ENCODE measurements at regions not wholly inside any gene's neighbourhood (a gene's known extent, or its start where the extent isn't known, plus 50 kb on each side); places are given as distances from the start of the nearest gene placed in this dataset.
"Not testable (repeated sequence)": the region's sequence is repeated elsewhere in the genome, so short reads cannot be mapped to it uniquely, and the experiment has no call there.

DNA sequence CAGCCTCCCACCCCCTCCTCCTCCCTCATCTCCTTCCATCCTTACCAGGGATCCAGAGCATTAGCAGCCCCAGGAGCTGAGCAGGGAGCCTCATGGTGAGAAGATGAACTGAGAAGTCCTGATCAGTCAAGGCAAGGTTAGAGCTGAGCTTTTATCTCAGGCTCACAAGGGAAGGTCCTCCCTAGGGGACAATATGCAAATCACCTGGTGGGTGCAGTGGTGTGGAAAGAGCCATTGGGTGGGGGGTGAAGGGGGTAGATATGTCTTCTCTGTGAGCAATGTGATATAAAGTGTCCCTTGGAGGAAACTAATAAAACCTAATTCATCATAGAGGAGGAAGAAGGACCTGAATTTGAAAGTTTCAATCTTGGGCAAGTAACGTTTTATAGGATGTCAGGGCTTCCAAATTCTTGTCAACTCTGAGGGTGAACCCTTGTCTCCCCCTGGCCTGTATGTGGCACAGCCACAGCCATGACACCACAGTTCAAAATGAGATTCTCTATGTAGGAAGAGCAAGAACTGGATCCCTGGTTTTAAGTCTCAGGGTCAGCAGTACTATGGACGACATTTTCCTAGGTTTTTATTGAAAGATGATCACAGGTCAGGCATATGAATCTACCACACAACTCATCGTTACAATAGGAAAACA is 543.5 kb downstream of the RPIA start:
- not testable (repeated sequence) for DNase-seq

DNA sequence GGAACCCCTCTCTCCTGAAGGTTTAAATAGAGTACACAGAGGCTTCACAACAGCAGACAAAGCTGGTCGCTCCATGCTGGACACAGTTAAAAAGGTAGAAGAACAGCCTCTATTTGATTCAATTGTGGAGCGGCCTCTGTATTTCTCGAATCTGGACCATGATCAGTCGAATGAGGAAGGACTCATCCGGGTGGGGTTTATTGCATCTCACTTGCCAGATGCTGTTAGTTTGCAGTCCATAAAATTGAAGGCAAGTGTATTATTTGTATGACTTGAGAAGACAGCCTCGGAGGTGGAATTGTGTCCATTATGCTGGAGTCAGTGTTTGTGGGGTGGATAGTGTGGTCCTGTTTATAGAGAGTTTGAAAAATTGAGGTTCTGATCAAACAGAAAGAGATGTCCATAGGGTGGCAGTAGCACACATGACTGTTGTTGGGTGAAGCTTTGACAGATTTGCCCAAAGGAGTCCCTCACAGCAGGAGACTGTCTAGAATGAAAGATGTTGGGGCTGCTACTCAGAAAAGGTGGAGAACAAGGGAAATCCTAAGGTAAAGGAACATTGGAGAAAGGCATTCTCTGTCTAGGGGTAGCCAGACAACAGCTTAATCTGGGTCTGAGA is 545.5 kb downstream of the RPIA start:
- not testable (repeated sequence) for DNase-seq

DNA sequence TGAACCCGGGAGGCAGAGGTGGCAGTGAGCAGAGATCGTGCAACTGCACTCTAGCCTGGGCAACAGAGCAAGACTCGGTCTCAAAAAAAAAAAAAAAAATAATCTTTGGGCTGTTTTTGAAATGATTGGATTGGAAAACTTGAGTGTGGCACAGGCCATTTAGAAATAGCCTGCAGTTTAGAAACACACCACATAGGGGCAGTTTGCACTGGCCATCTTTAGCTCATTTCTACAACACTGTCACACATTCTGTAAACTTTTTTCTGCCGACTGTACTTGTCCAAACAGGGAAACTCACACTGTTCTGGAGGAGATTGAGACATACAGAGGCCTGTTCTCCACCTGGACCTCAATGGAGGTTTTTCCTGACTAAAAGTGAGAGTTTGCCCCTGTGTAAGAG is 546.3 kb downstream of the RPIA start:
- not testable (repeated sequence) for DNase-seq

DNA sequence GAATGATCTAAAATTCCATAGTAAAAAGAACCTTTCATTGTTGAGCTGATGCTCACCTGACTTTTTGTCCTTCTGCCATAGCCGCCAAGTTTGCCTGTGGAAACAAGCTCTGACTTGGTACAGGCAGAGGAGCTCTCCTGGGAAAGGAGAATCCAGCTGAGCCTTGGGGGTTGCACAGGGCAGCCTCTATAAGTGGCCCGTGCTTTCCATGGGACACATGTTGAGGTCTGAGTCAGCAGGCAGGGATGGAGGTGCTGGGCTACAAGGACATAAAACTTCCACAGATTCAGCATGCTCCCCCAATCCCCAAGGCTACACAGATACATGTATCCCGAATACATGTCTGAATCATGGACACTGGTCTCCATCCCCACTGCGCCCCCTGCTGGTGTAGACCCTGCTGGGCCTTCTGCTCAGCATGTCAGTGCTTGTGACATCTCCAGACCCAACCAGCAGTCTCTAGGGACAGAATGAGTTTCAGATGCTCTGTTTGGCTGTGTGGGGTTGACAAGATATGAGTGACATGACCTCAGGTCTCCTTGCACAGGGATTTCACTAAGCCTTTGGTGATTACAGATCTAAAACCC is 551.7 kb downstream of the RPIA start:
- not testable (repeated sequence) for DNase-seq

DNA sequence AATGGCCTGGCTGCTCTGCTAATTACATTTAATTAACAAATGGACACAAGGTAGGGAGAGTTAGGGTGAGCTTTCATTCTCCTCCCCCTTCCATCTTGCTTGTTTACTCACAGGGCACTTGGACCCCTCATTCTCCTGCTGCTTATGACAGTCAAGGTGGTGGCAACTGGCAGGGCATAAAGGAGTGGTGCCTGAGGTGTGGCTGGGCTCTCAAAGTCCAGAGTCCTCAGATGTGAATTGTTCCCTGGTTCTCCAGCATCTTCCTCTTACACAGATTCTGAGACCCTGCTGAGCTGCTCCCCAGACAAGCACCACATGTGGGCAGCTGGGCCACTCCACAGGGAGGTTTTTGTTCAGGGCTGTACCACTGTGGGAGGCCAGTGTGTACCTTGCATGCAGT is 552.9 kb downstream of the RPIA start:
- not testable (repeated sequence) for DNase-seq

DNA sequence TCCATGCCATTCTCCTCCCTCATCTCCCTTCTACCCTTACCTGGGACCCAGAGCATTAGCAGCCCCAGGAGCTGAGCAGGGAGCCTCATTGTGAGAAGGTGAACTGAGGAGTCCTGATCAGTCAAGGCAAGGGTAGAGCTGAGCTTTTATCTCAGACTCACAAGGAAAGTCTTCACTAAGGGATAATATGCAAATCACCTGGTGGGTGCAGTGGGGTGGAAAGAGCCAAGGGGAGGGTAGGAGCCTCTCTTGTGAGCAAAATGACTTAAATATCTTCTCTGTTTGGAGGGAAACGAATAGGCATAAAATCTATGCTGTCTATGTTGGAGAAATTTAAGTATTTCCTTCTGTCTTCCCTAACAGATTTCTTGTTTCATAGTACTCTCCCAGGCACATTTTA is 554.0 kb downstream of the RPIA start:
- not testable (repeated sequence) for DNase-seq

DNA sequence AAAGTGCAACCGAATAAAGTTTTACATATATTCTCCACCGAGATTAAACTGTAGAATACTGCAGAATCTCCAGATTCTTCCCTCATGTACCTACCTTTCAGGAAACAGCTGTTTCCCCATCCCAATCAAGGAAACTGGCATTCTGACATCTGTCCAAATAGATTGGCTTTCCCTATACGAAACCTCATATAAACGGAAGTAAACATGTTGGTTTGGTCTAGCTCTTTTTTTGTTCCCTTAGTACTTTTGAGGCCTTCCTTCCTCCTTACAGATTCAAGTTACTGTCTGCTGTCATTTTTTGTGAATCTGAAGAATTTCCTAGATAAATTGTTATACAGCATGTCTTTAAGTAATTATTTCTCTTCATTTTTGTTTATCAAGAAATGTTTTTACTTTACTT is 554.6 kb downstream of the RPIA start:
- not testable (repeated sequence) for DNase-seq

DNA sequence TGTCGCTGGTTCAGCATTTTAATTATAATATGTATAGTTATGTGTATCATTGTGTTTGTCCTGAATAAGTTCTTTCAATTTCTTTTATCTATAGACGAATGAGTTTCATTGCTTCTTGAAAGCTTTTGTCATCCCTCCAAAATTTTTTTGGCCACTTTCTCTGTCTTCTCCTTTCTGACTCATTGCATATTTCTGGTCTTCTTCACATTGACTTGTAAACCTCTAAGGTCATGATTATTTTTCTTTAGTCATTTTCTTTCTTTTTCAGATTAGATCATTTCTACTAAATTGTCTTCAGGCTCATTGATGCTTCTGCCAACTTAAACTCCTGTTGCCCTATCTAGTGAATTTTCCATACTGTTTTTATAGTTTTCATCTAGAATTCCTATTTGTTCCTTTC is 555.1 kb downstream of the RPIA start:
- not testable (repeated sequence) for DNase-seq

DNA sequence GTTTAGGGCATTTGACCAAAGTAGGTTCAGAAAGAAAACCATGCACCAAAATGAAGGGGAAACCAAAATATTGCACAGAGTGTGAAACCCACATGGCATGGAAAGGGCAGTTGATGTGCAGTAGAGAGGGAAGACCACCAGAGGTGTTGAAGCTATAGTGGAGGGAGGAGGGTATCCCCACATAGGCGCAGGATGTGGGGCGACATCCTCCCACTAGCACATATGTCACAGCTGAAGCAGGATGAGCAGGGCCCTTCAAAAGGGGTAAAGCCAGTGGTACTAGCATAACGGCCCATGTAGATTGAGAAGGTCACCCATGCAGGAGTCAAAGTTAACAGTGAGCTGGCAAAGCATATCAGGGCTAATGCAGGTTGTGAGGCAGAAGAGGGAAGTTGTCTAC is 563.5 kb downstream of the RPIA start:
- DNase-seq: not testable (repeated sequence)

DNA sequence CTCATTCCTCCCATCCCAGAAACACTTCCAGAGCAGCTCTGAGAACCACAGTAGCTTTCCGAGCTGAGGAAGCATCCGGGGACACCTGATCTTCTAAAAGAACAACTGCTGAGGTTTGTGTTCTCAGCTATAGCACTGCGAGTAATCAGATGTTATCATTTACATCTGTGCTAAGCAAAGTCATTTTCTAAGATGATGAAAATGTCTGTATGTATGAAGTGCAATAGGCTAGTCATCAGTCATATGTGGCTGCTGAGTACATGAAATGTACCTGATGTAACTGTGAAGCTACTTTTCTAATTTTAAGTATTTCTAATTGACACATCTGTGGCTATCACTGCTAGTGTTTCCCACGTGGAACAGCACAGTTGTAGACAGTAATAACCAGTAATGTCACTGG is 582.0 kb downstream of the RPIA start:
- DNase-seq: not testable (repeated sequence)

DNA sequence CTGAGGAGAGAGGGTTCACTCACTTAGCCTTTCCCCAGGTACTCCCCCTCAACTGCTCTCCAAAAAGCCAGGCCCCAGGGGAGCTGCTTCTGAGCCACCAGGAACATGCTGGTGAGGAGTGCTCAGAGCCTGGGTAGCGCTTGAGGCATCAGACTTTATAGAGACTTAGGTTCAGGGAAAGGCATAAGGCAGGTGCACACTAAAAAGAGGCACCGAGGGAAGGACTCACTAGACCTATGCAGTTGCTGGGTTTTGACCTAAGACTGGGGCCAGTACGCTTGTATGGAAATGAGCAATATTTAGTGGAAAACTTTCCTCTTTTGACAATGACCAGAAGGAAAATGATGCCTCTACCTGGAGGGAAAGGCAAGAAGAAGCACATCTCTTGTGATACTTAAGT is 589.1 kb downstream of the RPIA start:
- DNase-seq: not testable (repeated sequence)

DNA sequence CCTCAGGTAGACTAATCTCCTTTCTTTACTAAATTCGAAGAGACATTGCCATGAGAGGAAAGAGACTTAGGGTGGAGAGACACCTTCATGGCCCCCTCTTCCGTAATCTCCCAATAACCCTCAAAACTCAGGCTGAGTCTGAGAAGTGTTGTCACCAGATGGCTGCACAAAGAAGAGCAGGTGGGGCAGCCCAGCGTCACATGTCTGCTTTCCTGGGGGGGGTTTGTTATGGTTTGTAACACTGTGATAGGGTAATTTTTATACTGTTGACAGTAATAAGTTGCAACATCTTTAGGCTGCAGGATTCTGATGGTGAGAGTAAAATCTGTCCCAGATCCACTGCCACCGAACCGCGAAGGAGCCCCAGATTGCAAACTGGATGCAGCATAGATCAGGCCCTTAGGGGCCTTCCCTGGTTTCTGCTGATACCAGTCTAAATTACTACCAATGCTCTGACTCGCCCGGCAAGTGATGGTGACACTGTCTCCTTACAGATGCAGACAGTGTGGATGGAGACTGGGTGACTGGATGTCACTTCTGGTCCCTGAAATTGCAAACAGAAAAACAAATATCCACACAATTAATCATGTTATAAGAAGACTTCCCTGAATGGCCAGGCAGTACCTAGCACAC is 595.1 kb downstream of the RPIA start:
- DNase-seq: not testable (repeated sequence)

DNA sequence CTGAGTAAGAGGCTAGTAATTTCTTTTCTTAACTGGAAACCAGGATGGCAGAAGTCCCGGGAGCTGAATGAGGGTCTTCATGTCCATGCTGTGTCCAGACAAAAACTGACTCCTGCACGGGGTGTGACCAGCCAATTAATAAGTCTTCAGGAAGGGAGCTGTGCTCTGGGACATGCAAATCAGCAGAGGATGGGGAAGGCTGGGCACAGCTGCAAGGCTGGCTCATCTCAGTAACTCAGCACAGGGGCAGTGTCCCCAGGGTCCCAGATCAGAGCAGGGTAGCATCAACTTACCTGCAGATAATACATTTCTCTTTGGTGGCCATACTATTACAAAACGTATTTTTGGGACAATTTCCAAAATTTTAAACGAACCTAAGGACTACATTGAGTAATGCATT is 595.6 kb downstream of the RPIA start:
- not testable (repeated sequence) for DNase-seq

DNA sequence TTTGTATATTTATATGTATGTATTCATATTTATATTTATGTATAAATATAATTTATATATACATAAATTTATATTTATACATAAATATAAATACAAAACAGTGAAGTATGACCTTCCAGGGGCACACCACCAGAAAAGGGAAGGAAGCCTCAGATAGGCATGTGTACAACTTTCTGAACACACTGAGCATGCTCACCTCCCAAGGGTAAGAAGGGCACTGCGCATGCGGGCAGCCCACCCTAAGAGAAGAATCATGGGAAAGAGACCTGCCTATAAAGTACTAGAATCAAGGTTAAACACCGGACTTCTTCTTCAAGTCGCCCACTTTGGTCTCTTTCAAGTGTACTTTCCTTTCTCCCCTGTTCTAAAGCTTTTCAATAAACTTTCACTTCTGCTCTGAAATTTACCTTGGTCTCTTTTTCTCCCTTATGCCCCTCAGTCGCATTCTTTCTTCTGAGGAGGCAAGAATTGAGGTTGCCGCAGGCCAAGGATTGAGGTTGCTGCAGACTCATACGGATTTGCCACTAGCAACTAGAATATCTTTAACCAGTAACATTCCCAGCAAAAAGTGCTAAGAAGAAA is 600.3 kb downstream of the RPIA start:
- not testable (repeated sequence) for DNase-seq

DNA sequence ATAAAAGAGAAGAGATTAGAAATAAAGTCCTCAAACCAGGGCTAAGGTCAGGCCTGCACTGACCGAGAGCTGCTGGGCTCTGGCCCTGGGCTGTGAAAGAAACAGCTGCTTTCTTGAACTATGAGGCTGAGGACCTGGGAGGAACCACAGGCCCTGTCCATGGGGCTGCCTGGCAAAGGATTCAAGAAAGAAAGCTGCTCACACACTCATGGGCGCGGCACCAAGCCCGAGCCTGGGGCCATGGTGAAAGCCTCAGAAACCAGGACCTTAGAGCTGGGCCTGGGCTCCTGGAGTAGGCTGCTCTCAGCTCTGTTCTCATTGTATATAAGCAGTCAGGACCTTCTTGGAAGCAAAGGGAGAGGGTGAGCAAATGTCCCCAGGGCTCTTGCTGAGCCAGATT is 601.9 kb downstream of the RPIA start:
- not testable (repeated sequence) for DNase-seq

DNA sequence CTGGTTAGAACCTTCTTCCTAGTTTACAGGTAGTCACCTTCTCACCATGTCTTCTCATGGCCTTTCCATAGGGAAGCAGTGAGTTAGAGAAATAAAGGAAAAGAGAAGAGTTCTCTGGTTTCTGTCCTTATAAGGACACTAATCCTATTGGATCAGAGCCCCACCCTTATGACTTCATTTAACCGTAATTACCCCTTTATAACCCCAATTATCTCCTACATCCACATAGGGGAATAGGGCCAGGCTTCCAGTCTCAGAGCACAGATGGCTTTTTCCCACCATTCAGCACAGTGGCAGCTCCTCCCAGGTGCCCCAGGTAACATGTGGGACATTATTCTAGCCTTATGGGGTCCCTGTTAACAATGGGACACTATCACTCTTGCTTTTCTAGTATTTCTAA is 602.9 kb downstream of the RPIA start:
- DNase-seq: not testable (repeated sequence)

DNA sequence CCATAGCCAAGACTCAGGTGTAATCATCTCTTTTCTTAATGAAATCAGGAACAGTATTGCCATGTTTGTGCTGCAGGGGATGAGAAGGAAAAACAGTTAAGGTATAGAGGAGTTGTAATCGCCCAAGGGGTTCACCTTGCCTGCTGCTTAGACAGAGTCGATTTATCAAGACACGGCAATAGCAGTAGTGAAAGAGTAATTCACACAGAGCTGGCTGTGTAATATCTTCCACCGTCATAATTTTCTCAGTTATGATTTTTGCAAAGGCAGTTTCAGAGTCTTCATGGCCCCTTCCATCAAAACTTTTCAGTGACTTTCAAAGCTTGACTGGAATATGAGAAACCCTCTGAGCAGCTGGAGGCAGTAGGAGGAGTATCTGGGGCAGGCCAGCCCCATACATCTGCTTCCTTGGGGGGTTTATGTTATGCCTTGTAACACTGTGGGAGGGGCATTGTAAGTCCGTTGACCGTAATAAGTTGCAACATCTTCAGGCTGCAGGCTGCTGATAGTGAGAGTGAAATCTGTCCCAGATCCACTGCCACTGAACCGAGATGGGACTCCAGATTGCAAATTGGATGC is 605.4 kb downstream of the RPIA start:
- not testable (repeated sequence) for DNase-seq

DNA sequence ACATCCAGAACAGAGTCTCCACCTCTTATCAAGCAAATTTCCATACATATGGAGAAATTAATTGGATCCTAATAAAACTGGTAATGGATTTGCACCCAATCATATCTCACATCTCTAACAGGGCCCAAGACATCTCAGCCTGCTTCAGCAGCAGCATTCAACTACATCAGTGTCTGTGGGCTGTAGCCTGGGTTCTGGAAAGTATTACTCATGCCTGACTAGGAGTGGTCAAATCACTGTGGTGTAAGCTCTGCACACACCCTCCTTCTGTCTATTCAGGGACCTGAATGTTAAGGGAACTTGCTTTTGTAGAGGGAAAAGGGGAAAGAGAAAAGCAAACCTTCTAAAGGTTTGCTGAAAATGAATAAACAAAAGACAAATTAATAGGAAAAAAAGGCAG is 607.7 kb downstream of the RPIA start:
- not testable (repeated sequence) for DNase-seq

DNA sequence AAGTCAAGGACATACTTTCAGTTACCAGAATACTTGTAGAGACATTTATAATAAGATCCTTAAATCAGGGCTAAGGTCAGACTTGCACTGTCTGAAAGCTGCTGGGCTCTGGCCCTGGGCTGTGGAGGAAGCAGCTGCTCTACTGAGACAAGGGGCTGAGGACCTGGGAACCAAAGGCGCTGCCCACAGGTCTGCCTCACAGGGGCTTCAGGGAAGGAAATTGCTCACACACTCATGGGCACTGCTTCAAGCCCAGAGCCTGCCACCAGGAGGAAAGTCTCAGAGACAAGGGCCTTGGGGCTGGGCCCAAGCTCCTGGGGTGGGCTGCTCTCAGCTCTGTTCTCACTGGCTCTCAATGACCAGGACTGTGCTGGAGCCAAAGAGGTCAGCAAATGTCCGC is 614.1 kb downstream of the RPIA start:
- not testable (repeated sequence) for DNase-seq

DNA sequence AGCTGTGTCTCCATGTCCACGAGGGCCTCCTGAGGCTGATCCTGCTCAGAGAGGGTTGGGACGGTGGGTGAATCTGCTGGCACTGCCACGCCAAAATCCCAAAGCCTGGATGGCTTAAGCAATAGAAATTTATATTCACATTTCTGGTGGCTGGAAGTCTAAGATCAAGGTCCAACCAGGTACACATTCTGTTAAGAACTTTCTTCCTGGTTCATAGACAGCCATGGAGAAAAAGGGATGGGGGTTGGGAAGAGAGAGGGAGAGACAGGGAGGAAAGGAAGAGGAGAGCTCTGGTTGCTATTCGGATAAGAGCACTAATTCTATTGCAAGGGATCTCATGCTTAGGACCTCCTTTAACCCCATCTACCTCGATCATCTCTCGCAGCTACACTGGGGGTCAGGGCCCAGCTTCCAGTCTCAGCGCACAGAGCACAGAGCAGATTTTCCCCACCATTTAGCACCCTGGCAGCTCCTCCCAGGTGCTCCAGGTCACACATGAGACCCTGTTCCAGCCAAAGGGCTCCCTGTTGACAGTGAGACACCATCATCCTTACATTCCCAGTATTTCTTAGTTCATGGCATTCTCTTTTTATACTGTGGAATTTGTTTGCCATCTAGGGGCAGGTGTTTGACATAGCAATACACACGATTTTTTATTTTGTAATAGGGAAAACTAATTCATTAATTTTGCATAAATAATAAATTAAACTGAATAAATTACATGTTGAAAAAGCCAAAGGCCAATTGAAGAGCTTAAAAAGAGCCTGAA is 615.6 kb downstream of the RPIA start:
- not testable (repeated sequence) for DNase-seq

DNA sequence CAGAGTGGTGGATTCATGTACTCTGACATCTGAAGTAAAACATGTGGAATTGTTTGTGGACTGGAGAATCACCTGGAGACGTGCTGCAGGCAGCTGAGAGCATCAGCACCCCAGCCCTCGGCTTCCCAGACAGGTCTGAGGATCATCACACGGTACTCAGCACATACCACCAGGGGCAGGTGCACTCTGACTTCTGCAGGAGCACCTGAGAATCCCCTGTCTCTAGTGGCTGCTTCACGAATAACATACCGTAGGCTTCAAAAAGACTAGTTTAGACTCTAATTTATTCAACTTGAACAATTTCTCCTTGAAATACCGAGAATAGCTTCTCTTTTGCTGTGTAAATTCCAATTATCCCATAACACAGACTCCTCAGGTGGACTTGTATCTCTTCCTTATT is 627.5 kb downstream of the RPIA start:
- DNase-seq: not testable (repeated sequence)

DNA sequence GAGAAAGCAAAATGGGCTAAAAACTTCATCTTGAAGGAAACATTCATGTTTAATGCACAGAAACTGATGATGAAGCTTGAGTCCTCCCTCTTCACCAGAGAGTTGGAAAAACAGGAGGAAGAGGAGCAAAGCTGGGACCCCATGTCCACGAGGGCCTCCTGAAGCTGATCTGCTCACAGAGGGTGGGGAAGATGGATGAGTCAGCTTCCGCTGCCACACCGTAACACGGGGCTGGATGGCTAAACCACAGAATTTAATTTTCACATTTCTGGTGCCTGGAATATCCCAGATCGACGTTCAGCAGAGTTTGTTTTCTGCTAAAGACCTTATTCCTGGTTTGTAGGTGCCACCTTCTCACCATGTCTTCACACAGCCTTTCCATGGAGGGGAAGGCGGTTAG is 634.4 kb downstream of the RPIA start:
- DNase-seq: not testable (repeated sequence)
